HepG2 (cell line): ENCODE measurements at regions not wholly inside any gene's neighbourhood (a gene's known extent, or its start where the extent isn't known, plus 50 kb on each side); places are given as distances from the start of the nearest gene placed in this dataset.

Experiments
- BRD4 ChIP-seq: sonication (generic); formaldehyde crosslinking; IDR thresholded peaks from 2 replicates; pipeline ENCODE4 v1.4.0; 2020; ENCODE audit warnings: missing genetic modification reagents
- HDAC6 ChIP-seq: fragments of 200-600 bp; sonication (generic); IDR thresholded peaks from 2 replicates; pipeline ENCODE4 v1.7.0; 2017; ENCODE audit warnings: mild to moderate bottlenecking, antibody characterized with exemption, low read length, low read depth
- MYNN ChIP-seq: sonication (generic); formaldehyde crosslinking; IDR thresholded peaks from 2 replicates; pipeline ENCODE4 v1.4.0; 2020; ENCODE audit warnings: mild to moderate bottlenecking, low read depth, missing genetic modification reagents
- RFX5 ChIP-seq: IDR thresholded peaks from 2 replicates; pipeline ENCODE4 v1.6.1; 2011; ENCODE audit warnings: low read depth, low read length, improper control_type of control experiment
- UBTF ChIP-seq: sonication (generic); formaldehyde crosslinking; IDR thresholded peaks from 2 replicates; pipeline ENCODE4 v1.4.0; 2020; ENCODE audit warnings: mild to moderate bottlenecking, missing genetic modification reagents
- TF ChIP-seq, protein P1 (sequence below): sonication (generic); formaldehyde crosslinking; IDR thresholded peaks from 2 replicates; pipeline ENCODE4 v1.8.0; 2022; ENCODE audit warnings: mild to moderate bottlenecking, missing genetic modification reagents; ENCODE audit not compliant: insufficient replicate concordance

- TF ChIP-seq MYNN, result no peak
- TF ChIP-seq UBTF, result no peak
- TF ChIP-seq RFX5, result no peak
- no peak for TF ChIP-seq HDAC6
- no peak for TF ChIP-seq BRD4 (CRISPR knock-in tag)
- TF ChIP-seq, protein P1, sequence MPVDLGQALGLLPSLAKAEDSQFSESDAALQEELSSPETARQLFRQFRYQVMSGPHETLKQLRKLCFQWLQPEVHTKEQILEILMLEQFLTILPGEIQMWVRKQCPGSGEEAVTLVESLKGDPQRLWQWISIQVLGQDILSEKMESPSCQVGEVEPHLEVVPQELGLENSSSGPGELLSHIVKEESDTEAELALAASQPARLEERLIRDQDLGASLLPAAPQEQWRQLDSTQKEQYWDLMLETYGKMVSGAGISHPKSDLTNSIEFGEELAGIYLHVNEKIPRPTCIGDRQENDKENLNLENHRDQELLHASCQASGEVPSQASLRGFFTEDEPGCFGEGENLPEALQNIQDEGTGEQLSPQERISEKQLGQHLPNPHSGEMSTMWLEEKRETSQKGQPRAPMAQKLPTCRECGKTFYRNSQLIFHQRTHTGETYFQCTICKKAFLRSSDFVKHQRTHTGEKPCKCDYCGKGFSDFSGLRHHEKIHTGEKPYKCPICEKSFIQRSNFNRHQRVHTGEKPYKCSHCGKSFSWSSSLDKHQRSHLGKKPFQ (CRISPR knock-in tag), result no peak
These were observed 62.1 kb upstream of the ADGRA1 start for GRCh38 chr10:133025558-133026090.
